ENCODE measurements at regions not wholly inside any gene's neighbourhood (a gene's known extent, or its start where the extent isn't known, plus 50 kb on each side); places are given as distances from the start of the nearest gene placed in this dataset.

- DNase-seq (ENCODE audit: low spot score) = no peak
- Histone ChIP-seq H3K9me3 (no peaks in the 10 kb centered on the region), H3K4me3 (no peak overlapping the region), H3K36me3 (no peaks in the 10 kb centered on the region), H3K27ac (no peak overlapping the region), H3K27me3 (no peaks in the 10 kb centered on the region), H3K4me1 (no peaks in the 10 kb centered on the region)
- no peak for TF ChIP-seq CTCF (IDR thresholded peaks at IDR 0.05)
Observed at GRCh38 chr2:163541943-163542342, 193.9 kb downstream of the FIGN start.

- no peaks in the 10 kb centered on the region for H3K36me3 ChIP-seq
- DNase-seq (ENCODE audit: low spot score) = no peak
- no peaks in the 10 kb centered on the region for H3K27me3 ChIP-seq
- H3K4me1 ChIP-seq = no peaks in the 10 kb centered on the region
- H3K9me3 ChIP-seq = no peaks in the 10 kb centered on the region
- TF ChIP-seq CTCF (IDR thresholded peaks at IDR 0.05) = no peak
- no peak overlapping the region for H3K27ac ChIP-seq
- no peak overlapping the region for H3K4me3 ChIP-seq
Observed at GRCh38 chr2:163541495-163541894, 194.3 kb downstream of the FIGN start.

GRCh38 chr2:163528640-163529217 is 207.1 kb downstream of the FIGN start:
- Histone ChIP-seq H3K36me3 (no peaks in the 10 kb centered on the region), H3K9me3 (peaks cover 0 to 16% of the 10 kb centered on the region in 2 donors), H3K27ac (no peak overlapping the region), H3K4me1 (no peaks in the 10 kb centered on the region), H3K27me3 (no peaks in the 10 kb centered on the region), H3K4me3 (no peak overlapping the region)
- no peak for DNase-seq (ENCODE audit: low spot score)
- no peak for TF ChIP-seq CTCF (IDR thresholded peaks at IDR 0.05)

- H3K4me1 ChIP-seq = no peaks in the 10 kb centered on the region
- no peak for TF ChIP-seq CTCF (IDR thresholded peaks at IDR 0.05)
Observed at GRCh38 chr2:163527381-163527780, 208.4 kb downstream of the FIGN start.

DNA sequence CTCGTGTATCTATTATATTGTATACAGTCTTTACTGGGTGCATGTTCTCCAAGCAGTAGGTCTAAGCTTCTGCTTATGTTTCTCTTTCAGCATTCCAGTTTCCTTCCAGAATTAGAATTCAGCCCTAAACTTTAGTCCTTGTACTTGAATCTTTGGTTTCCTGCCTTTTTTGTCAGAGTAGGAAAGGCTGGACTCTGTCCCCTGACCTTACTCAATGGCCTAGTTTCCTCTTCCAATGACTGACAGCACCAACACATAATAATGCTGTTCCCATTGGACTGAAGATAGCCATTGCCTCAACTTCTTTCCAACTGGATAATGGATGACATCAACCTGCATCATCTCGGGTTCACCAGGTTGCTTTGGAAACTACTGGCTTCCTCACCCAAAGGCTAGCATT is 217.0 kb downstream of the FIGN start:
- Histone ChIP-seq H3K9me3 (peaks cover 0 to 2% of the 10 kb centered on the region in 2 donors), H3K27me3 (no peaks in the 10 kb centered on the region), H3K4me1 (no peaks in the 10 kb centered on the region), H3K36me3 (no peaks in the 10 kb centered on the region), H3K4me3 (no peak overlapping the region), H3K27ac (no peak overlapping the region)
- DNase-seq (ENCODE audit: low spot score) = no peak
- TF ChIP-seq CTCF (IDR thresholded peaks at IDR 0.05) = no peak

More at GRCh38 chr2:163527381-163527780, 208.4 kb downstream of the FIGN start:
- no peak overlapping the region for H3K4me3 ChIP-seq
- H3K36me3 ChIP-seq = no peaks in the 10 kb centered on the region
- no peak overlapping the region for H3K27ac ChIP-seq
- no peak for DNase-seq (ENCODE audit: low spot score)
- no peaks in the 10 kb centered on the region for H3K27me3 ChIP-seq
- H3K9me3 ChIP-seq = peaks cover 0 to 17% of the 10 kb centered on the region in 2 donors

DNA sequence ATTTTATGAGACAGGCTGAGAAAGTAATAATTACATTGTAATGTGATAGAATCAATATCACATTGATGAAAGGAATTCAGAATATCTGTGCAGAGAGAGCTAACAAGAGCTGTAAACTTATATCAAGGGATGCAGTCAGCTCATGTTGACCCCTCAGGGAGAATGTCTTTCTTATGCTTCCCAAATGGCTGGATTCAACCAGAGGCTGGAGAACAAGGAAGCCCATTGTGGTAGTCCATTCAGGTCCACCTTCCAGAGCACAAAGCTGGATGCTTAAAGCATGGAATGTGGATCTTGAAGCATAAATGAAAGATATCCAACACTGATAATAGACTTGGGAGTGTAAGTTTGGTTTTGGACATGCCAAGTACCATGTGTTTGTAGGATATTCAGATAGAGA is 220.0 kb downstream of the FIGN start:
- Histone ChIP-seq H3K27ac (no peak overlapping the region), H3K27me3 (no peaks in the 10 kb centered on the region), H3K4me3 (no peak overlapping the region), H3K9me3 (peaks cover 0 to 2% of the 10 kb centered on the region in 2 donors), H3K36me3 (no peaks in the 10 kb centered on the region), H3K4me1 (no peaks in the 10 kb centered on the region)
- TF ChIP-seq CTCF (IDR thresholded peaks at IDR 0.05) = no peak
- no peak for DNase-seq (ENCODE audit: low spot score)

Data from right atrium auricular region (tissue), 2 donors.